HEK293 (cell line): ENCODE measurements at regions not wholly inside any gene's neighbourhood (a gene's known extent, or its start where the extent isn't known, plus 50 kb on each side); places are given as distances from the start of the nearest gene placed in this dataset.

Experiments
- CTCF ChIA-PET: fragments of 350-600 bp; formaldehyde crosslinking; extraction: SDS; loops from one replicate; lab custom pipeline; 2021; ENCODE audit warnings: antibody characterized with exemption; lab: Yijun Ruan, JAX
- POLR2A ChIA-PET: fragments of 300-600 bp; formaldehyde crosslinking; extraction: SDS; loops from one replicate; lab custom pipeline; 2020; ENCODE audit warnings: antibody characterized with exemption, inconsistent platforms; lab: Yijun Ruan, JAX
- H3K27ac ChIP-seq: fragments of 200-500 bp; sonication (Bioruptor generic); 2 replicates; pipeline ENCODE4 v1.5.1; 2014; ENCODE audit warnings: low read depth, low read length, control low read depth, inconsistent platforms; ENCODE audit errors: extremely low read depth
- H3K36me3 ChIP-seq, 2 experiments: fragments of 200-500 bp in 1 of 2; sonication (Bioruptor generic) in 1 of 2; 1 replicate in 1 of 2; 2 replicates in 1 of 2; pipeline ENCODE4 v1.5.1; 2014 to 2017; ENCODE audit warnings: inconsistent platforms in 2 of 2, low read length in 2 of 2; ENCODE audit not compliant: control insufficient read depth in 2 of 2, insufficient read depth in 1 of 2
- H3K4me1 ChIP-seq: fragments of 200-500 bp; sonication (Bioruptor generic); 2 replicates; pipeline ENCODE4 v1.5.1; 2014; ENCODE audit warnings: mild to moderate bottlenecking, low read length, inconsistent platforms; ENCODE audit not compliant: control insufficient read depth, insufficient read depth
- H3K4me3 ChIP-seq: 2 replicates; pipeline ENCODE4 v1.5.1; 2011; ENCODE audit warnings: low read depth, mild to moderate bottlenecking, control low read depth, low read length, moderate library complexity
- H3K9me3 ChIP-seq: fragments of 200-500 bp; sonication (Bioruptor generic); 2 replicates; pipeline ENCODE4 v1.5.1; 2014; ENCODE audit warnings: low read depth, low read length, inconsistent platforms; ENCODE audit not compliant: control insufficient read depth, insufficient read depth
- BCL11B ChIP-seq: fragments of 450-650 bp; formaldehyde crosslinking; IDR thresholded peaks from 2 replicates; pipeline ENCODE4 v1.5.1; 2016; ENCODE audit warnings: low read depth, missing biosample characterization, missing genetic modification characterization
- BCL6B ChIP-seq: fragments of 450-650 bp; formaldehyde crosslinking; IDR thresholded peaks from 2 replicates; pipeline ENCODE4 v1.5.1; 2017; ENCODE audit warnings: missing biosample characterization, missing genetic modification characterization
- FEZF1 ChIP-seq: fragments of 450-650 bp; formaldehyde crosslinking; IDR thresholded peaks from 2 replicates; pipeline ENCODE4 v1.5.1; 2016; ENCODE audit warnings: missing biosample characterization, missing genetic modification characterization
- KLF7 ChIP-seq: fragments of 450-650 bp; formaldehyde crosslinking; IDR thresholded peaks from 2 replicates; pipeline ENCODE4 v1.5.1; 2016; ENCODE audit warnings: missing biosample characterization, missing genetic modification characterization, borderline replicate concordance
- MEIS1 ChIP-seq: sonication (generic); formaldehyde crosslinking; IDR thresholded peaks from 2 replicates; pipeline ENCODE4 v1.8.1; 2022; ENCODE audit warnings: missing genetic modification reagents, mild to moderate bottlenecking, borderline replicate concordance
- PBX3 ChIP-seq: sonication (generic); formaldehyde crosslinking; IDR thresholded peaks from 2 replicates; pipeline ENCODE4 v1.8.1; 2022; ENCODE audit warnings: mild to moderate bottlenecking, moderate library complexity, missing genetic modification reagents
- REPIN1 ChIP-seq: fragments of 450-650 bp; formaldehyde crosslinking; IDR thresholded peaks from 2 replicates; pipeline ENCODE4 v1.5.1; 2017; ENCODE audit warnings: missing biosample characterization, missing genetic modification characterization, low read depth
- TCF7L2 ChIP-seq: IDR thresholded peaks from 2 replicates; pipeline ENCODE4 v1.6.1; 2011; ENCODE audit warnings: low read depth, mild to moderate bottlenecking, inconsistent platforms, low read length, moderate library complexity, borderline replicate concordance
- ZBTB6 ChIP-seq: fragments of 450-650 bp; formaldehyde crosslinking; IDR thresholded peaks from 2 replicates; pipeline ENCODE4 v1.5.1; 2017; ENCODE audit warnings: missing biosample characterization, missing genetic modification characterization
- ZFP3 ChIP-seq: fragments of 450-650 bp; formaldehyde crosslinking; IDR thresholded peaks from 2 replicates; pipeline ENCODE4 v1.5.1; 2016; ENCODE audit warnings: low read depth, missing biosample characterization, missing genetic modification characterization
- ZNF10 ChIP-seq: fragments of 450-650 bp; formaldehyde crosslinking; IDR thresholded peaks from 2 replicates; pipeline ENCODE4 v1.5.1; 2017; ENCODE audit warnings: missing biosample characterization, missing genetic modification characterization
- ZNF157 ChIP-seq: fragments of 450-650 bp; formaldehyde crosslinking; IDR thresholded peaks from 2 replicates; pipeline ENCODE4 v1.5.1; 2016; ENCODE audit warnings: missing biosample characterization, missing genetic modification characterization
- ZNF16 ChIP-seq: fragments of 450-650 bp; formaldehyde crosslinking; IDR thresholded peaks from 2 replicates; pipeline ENCODE4 v1.5.1; 2016; ENCODE audit warnings: low read depth, missing biosample characterization, missing genetic modification characterization
- ZNF18 ChIP-seq: fragments of 450-650 bp; formaldehyde crosslinking; IDR thresholded peaks from 2 replicates; pipeline ENCODE4 v1.5.1; 2016; ENCODE audit warnings: missing biosample characterization, missing genetic modification characterization
- ZNF248 ChIP-seq: fragments of 450-650 bp; formaldehyde crosslinking; IDR thresholded peaks from 2 replicates; pipeline ENCODE4 v1.5.1; 2017; ENCODE audit warnings: missing biosample characterization, missing genetic modification characterization
- ZNF274 ChIP-seq, 2 experiments: fragments of 200-500 bp in 1 of 2; fragments of 450-650 bp in 1 of 2; sonication (Bioruptor generic) in 1 of 2; formaldehyde crosslinking in 1 of 2; IDR thresholded peaks; 2 replicates each; pipeline versions ENCODE4 v1.5.1 to v1.6.1; 2014 to 2016; ENCODE audit warnings: borderline replicate concordance in 1 of 2, inconsistent platforms in 1 of 2, low read length in 1 of 2, missing biosample characterization in 1 of 2, missing genetic modification characterization in 1 of 2
- ZNF354C ChIP-seq: fragments of 450-650 bp; formaldehyde crosslinking; IDR thresholded peaks from 2 replicates; pipeline ENCODE4 v1.5.1; 2016; ENCODE audit warnings: missing biosample characterization, missing genetic modification characterization, low read depth, borderline replicate concordance
- ZNF366 ChIP-seq: fragments of 450-650 bp; formaldehyde crosslinking; conservative IDR thresholded peaks from 2 replicates; pipeline ENCODE4 v1.5.1; 2016; ENCODE audit warnings: missing biosample characterization, missing genetic modification characterization
- ZNF398 ChIP-seq: fragments of 450-650 bp; formaldehyde crosslinking; IDR thresholded peaks from 2 replicates; pipeline ENCODE4 v1.5.1; 2017; ENCODE audit warnings: missing biosample characterization, missing genetic modification characterization
- ZNF426 ChIP-seq: fragments of 450-650 bp; formaldehyde crosslinking; IDR thresholded peaks from 2 replicates; pipeline ENCODE4 v1.5.1; 2017; ENCODE audit warnings: missing biosample characterization, missing genetic modification characterization, mild to moderate bottlenecking, inconsistent platforms, moderate library complexity
- ZNF558 ChIP-seq: fragments of 450-650 bp; formaldehyde crosslinking; IDR thresholded peaks from 2 replicates; pipeline ENCODE4 v1.5.1; 2016; ENCODE audit warnings: missing biosample characterization, missing genetic modification characterization
- ZNF624 ChIP-seq: fragments of 450-650 bp; formaldehyde crosslinking; IDR thresholded peaks from 2 replicates; pipeline ENCODE4 v1.5.1; 2017; ENCODE audit warnings: missing biosample characterization, missing genetic modification characterization
- ZNF629 ChIP-seq: fragments of 450-650 bp; formaldehyde crosslinking; IDR thresholded peaks from 2 replicates; pipeline ENCODE4 v1.5.1; 2017; ENCODE audit warnings: missing biosample characterization, missing genetic modification characterization
- ZNF664 ChIP-seq: fragments of 450-650 bp; formaldehyde crosslinking; IDR thresholded peaks from 2 replicates; pipeline ENCODE4 v1.5.1; 2016; ENCODE audit warnings: missing biosample characterization, missing genetic modification characterization
- ZNF670 ChIP-seq: fragments of 450-650 bp; formaldehyde crosslinking; IDR thresholded peaks from 2 replicates; pipeline ENCODE4 v1.5.1; 2016; ENCODE audit warnings: missing biosample characterization, missing genetic modification characterization, low read depth
- ZNF692 ChIP-seq: fragments of 450-650 bp; formaldehyde crosslinking; IDR thresholded peaks from 2 replicates; pipeline ENCODE4 v1.5.1; 2016; ENCODE audit warnings: missing biosample characterization, missing genetic modification characterization
- ZSCAN5A ChIP-seq: fragments of 450-650 bp; formaldehyde crosslinking; IDR thresholded peaks from 2 replicates; pipeline ENCODE4 v1.5.1; 2016; ENCODE audit warnings: missing biosample characterization, missing genetic modification characterization

GRCh38 chr7:3198316-3198715 is 102.7 kb upstream of the SDK1 start:
- Histone ChIP-seq H3K4me1 (no peaks in the 10 kb centered on the region), H3K36me3 (no peaks in the 10 kb centered on the region), H3K9me3 (no peaks in the 10 kb centered on the region), H3K4me3 (no peak overlapping the region), H3K27ac (no peak overlapping the region)
- TF ChIP-seq ZNF366 (tag by site-specific recombination) (no peak), ZNF248 (no peak), ZSCAN5A (no peak), ZNF426 (tag by site-specific recombination) (no peak), ZBTB6 (tag by site-specific recombination) (no peak), MEIS1 (CRISPR knock-in tag) (no peak), ZFP3 (no peak), PBX3 (no peak), ZNF157 (tag by site-specific recombination) (no peak), ZNF558 (no peak), KLF7 (tag by site-specific recombination) (no peak), ZNF670 (tag by site-specific recombination) (no peak), ZNF629 (tag by site-specific recombination) (no peak), REPIN1 (tag by site-specific recombination) (no peak), ZNF18 (no peak), ZNF10 (tag by site-specific recombination) (no peak), FEZF1 (no peak), ZNF354C (tag by site-specific recombination) (no peak), BCL6B (no peak), ZNF16 (no peak)
- POLR2A ChIA-PET, result interaction anchor here (0.6 kb wide), 1 partner anchor 321 kb away, joined by 3 read pairs; no protein-coding TSS in a partner anchor
- CTCF ChIA-PET, result interaction anchor here (0.6 to 0.7 kb wide), 2 partner anchors 9 to 330 kb away, joined by 3 read pairs; no protein-coding TSS in a partner anchor

GRCh38 chr7:3200504-3200903 is 100.5 kb upstream of the SDK1 start:
- Histone ChIP-seq H3K36me3 (no peaks in the 10 kb centered on the region), H3K27ac (no peak overlapping the region), H3K9me3 (no peaks in the 10 kb centered on the region), H3K4me1 (no peaks in the 10 kb centered on the region), H3K4me3 (no peak overlapping the region)
- CTCF ChIA-PET, result interaction anchor here (0.7 to 2.6 kb wide), 5 partner anchors 9 to 336 kb away, joined by 3 to 14 read pairs (median 4); no protein-coding TSS in a partner anchor
- POLR2A ChIA-PET, result no interaction called here
- TF ChIP-seq ZNF692 (tag by site-specific recombination), result no peak
- no peak for TF ChIP-seq ZNF664
- TF ChIP-seq ZNF624, result no peak
- no peak for TF ChIP-seq ZNF274 (IDR thresholded peaks at IDR 0.05; ENCODE audit: low read length)
- TF ChIP-seq ZNF274 (tag by site-specific recombination; IDR thresholded peaks at IDR 0.05; ENCODE audit: borderline replicate concordance), result no peak
- no peak for TF ChIP-seq TCF7L2
- TF ChIP-seq ZNF398, result no peak
- no peak for TF ChIP-seq ZNF426 (tag by site-specific recombination)
- no peak for TF ChIP-seq BCL11B (tag by site-specific recombination)
